ENCODE measurements at regions not wholly inside any gene's neighbourhood (a gene's known extent, or its start where the extent isn't known, plus 50 kb on each side); places are given as distances from the start of the nearest gene placed in this dataset.

GRCh38 chr4:15353207-15353606 lies 74.6 kb upstream of the C1QTNF7 start:
- no peak overlapping the region for H2BK120ac ChIP-seq (ENCODE audit: low read depth, low read length)
- H3K27ac ChIP-seq (ENCODE audit: low read depth, low read length), result no peak overlapping the region
- H3K4me2 ChIP-seq (ENCODE audit: low read length), result no peak overlapping the region
- no peak for DNase-seq
- H3K18ac ChIP-seq (ENCODE audit: low read length), result no peak overlapping the region
- no peak overlapping the region for H2AK5ac ChIP-seq (ENCODE audit: low read length)
- H3K4me1 ChIP-seq (ENCODE audit: control insufficient read depth, low read depth, low read length), result peaks cover 6% of the 10 kb centered on the region
- no peak overlapping the region for H3K9ac ChIP-seq (ENCODE audit: low read length)
- WGBS (ENCODE audit: extremely low coverage, insufficient coverage, low lambda C conversion rate), result no CpG with 5 or more reads among the region's 3 CpGs
- no peak overlapping the region for H3K4ac ChIP-seq (ENCODE audit: low read depth, low read length)
- no peaks in the 10 kb centered on the region for H3K36me3 ChIP-seq (ENCODE audit: control insufficient read depth, insufficient read depth, low read length)
- no peak overlapping the region for H4K8ac ChIP-seq (ENCODE audit: low read depth, low read length)
- H3K27me3 ChIP-seq (ENCODE audit: insufficient read depth, low read length, poor library complexity), result no peaks in the 10 kb centered on the region
- no peaks in the 10 kb centered on the region for H3K79me1 ChIP-seq (ENCODE audit: low read length)
- no peak overlapping the region for H3K4me3 ChIP-seq (ENCODE audit: low read length)
- H2BK5ac ChIP-seq (ENCODE audit: low read length), result no peak overlapping the region
- H3K79me2 ChIP-seq (ENCODE audit: control insufficient read depth, insufficient read depth, low read length), result no peaks in the 10 kb centered on the region
- no peak overlapping the region for H4K5ac ChIP-seq (ENCODE audit: low read length)
- no peak overlapping the region for H3K56ac ChIP-seq (ENCODE audit: low read length)
- H3K23ac ChIP-seq (ENCODE audit: low read length), result no peak overlapping the region
- H2BK15ac ChIP-seq (replicated peaks; ENCODE audit: low read depth), result no peak overlapping the region

- WGBS (ENCODE audit: extremely low coverage, insufficient coverage, low lambda C conversion rate), result no CpG with 5 or more reads among the region's 8 CpGs
- Histone ChIP-seq H3K36me3 (ENCODE audit: control insufficient read depth, insufficient read depth, low read length) (no peaks in the 10 kb centered on the region), H4K5ac (ENCODE audit: low read length) (no peak overlapping the region)
Measured at GRCh38 chr4:15354371-15355297, 73.2 kb upstream of the C1QTNF7 start.

GRCh38 chr4:15361529-15361928 lies 66.3 kb upstream of the C1QTNF7 start:
- H3K23ac ChIP-seq (ENCODE audit: low read length), result no peak overlapping the region
- H3K9ac ChIP-seq (ENCODE audit: low read length), result no peak overlapping the region
- no peak overlapping the region for H3K56ac ChIP-seq (ENCODE audit: low read length)
- no peaks in the 10 kb centered on the region for H3K79me2 ChIP-seq (ENCODE audit: control insufficient read depth, insufficient read depth, low read length)
- no peak overlapping the region for H3K27ac ChIP-seq (ENCODE audit: low read depth, low read length)
- no peaks in the 10 kb centered on the region for H3K36me3 ChIP-seq (ENCODE audit: control insufficient read depth, insufficient read depth, low read length)
- H4K5ac ChIP-seq (ENCODE audit: low read length), result no peak overlapping the region
- H3K18ac ChIP-seq (ENCODE audit: low read length), result no peak overlapping the region
- H2BK120ac ChIP-seq (ENCODE audit: low read depth, low read length), result no peak overlapping the region
- no peak overlapping the region for H3K4ac ChIP-seq (ENCODE audit: low read depth, low read length)
- no peaks in the 10 kb centered on the region for H3K79me1 ChIP-seq (ENCODE audit: low read length)
- no peak overlapping the region for H3K4me2 ChIP-seq (ENCODE audit: low read length)
- H2BK15ac ChIP-seq (replicated peaks; ENCODE audit: low read depth), result no peak overlapping the region
- no peak overlapping the region for H4K8ac ChIP-seq (ENCODE audit: low read depth, low read length)
- no peak overlapping the region for H2BK5ac ChIP-seq (ENCODE audit: low read length)
- H3K4me1 ChIP-seq (ENCODE audit: control insufficient read depth, low read depth, low read length), result peaks cover 10% of the 10 kb centered on the region
- no peak overlapping the region for H2AK5ac ChIP-seq (ENCODE audit: low read length)
- H3K27me3 ChIP-seq (ENCODE audit: insufficient read depth, low read length, poor library complexity), result no peaks in the 10 kb centered on the region
- WGBS (ENCODE audit: extremely low coverage, insufficient coverage, low lambda C conversion rate), result no CpG with 5 or more reads among the region's 2 CpGs
- no peak overlapping the region for H3K4me3 ChIP-seq (ENCODE audit: low read length)
- DNase-seq, result no peak

More at GRCh38 chr4:15354371-15355297, 73.2 kb upstream of the C1QTNF7 start:
- Histone ChIP-seq H3K18ac (ENCODE audit: low read length) (no peak overlapping the region), H4K8ac (ENCODE audit: low read depth, low read length) (no peak overlapping the region), H2BK120ac (ENCODE audit: low read depth, low read length) (no peak overlapping the region), H3K56ac (ENCODE audit: low read length) (no peak overlapping the region), H3K79me2 (ENCODE audit: control insufficient read depth, insufficient read depth, low read length) (no peaks in the 10 kb centered on the region), H2BK5ac (ENCODE audit: low read length) (no peak overlapping the region), H3K4me1 (ENCODE audit: control insufficient read depth, low read depth, low read length) (no peaks in the 10 kb centered on the region), H3K27ac (ENCODE audit: low read depth, low read length) (no peak overlapping the region), H3K4me2 (ENCODE audit: low read length) (no peak overlapping the region), H3K4ac (ENCODE audit: low read depth, low read length) (no peak overlapping the region), H3K4me3 (ENCODE audit: low read length) (no peak overlapping the region), H2BK15ac (replicated peaks; ENCODE audit: low read depth) (no peak overlapping the region), H3K79me1 (ENCODE audit: low read length) (no peaks in the 10 kb centered on the region), H3K9ac (ENCODE audit: low read length) (no peak overlapping the region), H3K27me3 (ENCODE audit: insufficient read depth, low read length, poor library complexity) (no peaks in the 10 kb centered on the region), H2AK5ac (ENCODE audit: low read length) (no peak overlapping the region), H3K23ac (ENCODE audit: low read length) (no peak overlapping the region)
- no peak for DNase-seq

- Histone ChIP-seq H3K4me3 (ENCODE audit: low read length) (no peak overlapping the region), H3K4me1 (ENCODE audit: control insufficient read depth, low read depth, low read length) (peaks cover 10% of the 10 kb centered on the region), H3K36me3 (ENCODE audit: control insufficient read depth, insufficient read depth, low read length) (no peaks in the 10 kb centered on the region), H2BK15ac (replicated peaks; ENCODE audit: low read depth) (no peak overlapping the region), H3K79me2 (ENCODE audit: control insufficient read depth, insufficient read depth, low read length) (no peaks in the 10 kb centered on the region), H4K8ac (ENCODE audit: low read depth, low read length) (no peak overlapping the region), H3K79me1 (ENCODE audit: low read length) (no peaks in the 10 kb centered on the region), H2AK5ac (ENCODE audit: low read length) (no peak overlapping the region), H4K5ac (ENCODE audit: low read length) (no peak overlapping the region), H2BK120ac (ENCODE audit: low read depth, low read length) (no peak overlapping the region), H3K18ac (ENCODE audit: low read length) (no peak overlapping the region), H3K23ac (ENCODE audit: low read length) (no peak overlapping the region), H2BK5ac (ENCODE audit: low read length) (no peak overlapping the region), H3K27ac (ENCODE audit: low read depth, low read length) (no peak overlapping the region), H3K9ac (ENCODE audit: low read length) (no peak overlapping the region), H3K27me3 (ENCODE audit: insufficient read depth, low read length, poor library complexity) (no peaks in the 10 kb centered on the region), H3K4ac (ENCODE audit: low read depth, low read length) (no peak overlapping the region), H3K4me2 (ENCODE audit: low read length) (no peak overlapping the region), H3K56ac (ENCODE audit: low read length) (no peak overlapping the region)
- DNase-seq, result no peak
- no CpG with 5 or more reads among the region's 2 CpGs for WGBS (ENCODE audit: extremely low coverage, insufficient coverage, low lambda C conversion rate)
Measured at GRCh38 chr4:15362541-15362940, 65.3 kb upstream of the C1QTNF7 start.

GRCh38 chr4:15364183-15364582 lies 63.6 kb upstream of the C1QTNF7 start:
- Histone ChIP-seq H3K18ac (ENCODE audit: low read length) (no peak overlapping the region), H2BK120ac (ENCODE audit: low read depth, low read length) (no peak overlapping the region), H4K5ac (ENCODE audit: low read length) (no peak overlapping the region), H3K23ac (ENCODE audit: low read length) (no peak overlapping the region), H3K4ac (ENCODE audit: low read depth, low read length) (no peak overlapping the region), H3K27me3 (ENCODE audit: insufficient read depth, low read length, poor library complexity) (no peaks in the 10 kb centered on the region), H3K79me2 (ENCODE audit: control insufficient read depth, insufficient read depth, low read length) (no peaks in the 10 kb centered on the region), H2BK15ac (replicated peaks; ENCODE audit: low read depth) (no peak overlapping the region), H3K4me3 (ENCODE audit: low read length) (no peak overlapping the region), H3K9ac (ENCODE audit: low read length) (no peak overlapping the region), H4K8ac (ENCODE audit: low read depth, low read length) (no peak overlapping the region), H3K4me2 (ENCODE audit: low read length) (no peak overlapping the region), H2BK5ac (ENCODE audit: low read length) (no peak overlapping the region), H3K36me3 (ENCODE audit: control insufficient read depth, insufficient read depth, low read length) (no peaks in the 10 kb centered on the region), H3K79me1 (ENCODE audit: low read length) (no peaks in the 10 kb centered on the region), H3K56ac (ENCODE audit: low read length) (no peak overlapping the region), H3K27ac (ENCODE audit: low read depth, low read length) (no peak overlapping the region), H2AK5ac (ENCODE audit: low read length) (no peak overlapping the region), H3K4me1 (ENCODE audit: control insufficient read depth, low read depth, low read length) (peaks cover 10% of the 10 kb centered on the region)
- no peak for DNase-seq

- no CpG with 5 or more reads among the region's 1 CpG for WGBS (ENCODE audit: extremely low coverage, insufficient coverage, low lambda C conversion rate)
- Histone ChIP-seq H3K27me3 (ENCODE audit: insufficient read depth, low read length, poor library complexity) (no peaks in the 10 kb centered on the region), H3K27ac (ENCODE audit: low read depth, low read length) (no peak overlapping the region), H3K79me2 (ENCODE audit: control insufficient read depth, insufficient read depth, low read length) (no peaks in the 10 kb centered on the region), H2AK5ac (ENCODE audit: low read length) (peak overlapping the region; percentile 27), H2BK5ac (ENCODE audit: low read length) (no peak overlapping the region), H3K4me1 (ENCODE audit: control insufficient read depth, low read depth, low read length) (peaks cover 10% of the 10 kb centered on the region), H3K4me3 (ENCODE audit: low read length) (no peak overlapping the region), H4K8ac (ENCODE audit: low read depth, low read length) (no peak overlapping the region), H2BK120ac (ENCODE audit: low read depth, low read length) (no peak overlapping the region), H2BK15ac (replicated peaks; ENCODE audit: low read depth) (no peak overlapping the region), H3K23ac (ENCODE audit: low read length) (no peak overlapping the region), H4K5ac (ENCODE audit: low read length) (no peak overlapping the region), H3K9ac (ENCODE audit: low read length) (no peak overlapping the region), H3K4me2 (ENCODE audit: low read length) (no peak overlapping the region), H3K18ac (ENCODE audit: low read length) (no peak overlapping the region), H3K36me3 (ENCODE audit: control insufficient read depth, insufficient read depth, low read length) (no peaks in the 10 kb centered on the region), H3K79me1 (ENCODE audit: low read length) (no peaks in the 10 kb centered on the region), H3K4ac (ENCODE audit: low read depth, low read length) (no peak overlapping the region), H3K56ac (ENCODE audit: low read length) (peak overlapping the region; percentile 61)
- peak; percentile 91 for DNase-seq
Measured at GRCh38 chr4:15365641-15366040, 62.2 kb upstream of the C1QTNF7 start.

Measured in mesendoderm (in vitro differentiated cells).